Mesendoderm (in vitro differentiated cells): ENCODE measurements at regions not wholly inside any gene's neighbourhood (a gene's known extent, or its start where the extent isn't known, plus 50 kb on each side); places are given as distances from the start of the nearest gene placed in this dataset.

Experiments used
- DNase-seq: peaks from one replicate; pipeline ENCODE4 v3.0.0; 2013
- H2AK5ac ChIP-seq: 2 replicates; pipeline ENCODE4 v1.6.1; 2013; ENCODE audit warnings: low read length, inconsistent platforms
- H2BK120ac ChIP-seq: 2 replicates; pipeline ENCODE4 v1.6.1; 2013; ENCODE audit warnings: low read depth, mild to moderate bottlenecking, low read length, moderate library complexity, mixed read lengths
- H2BK15ac ChIP-seq: replicated peaks from 2 replicates; pipeline ENCODE4 v1.6.1; 2013; ENCODE audit warnings: low read depth, mild to moderate bottlenecking, moderate library complexity
- H2BK5ac ChIP-seq: 2 replicates; pipeline ENCODE4 v1.6.1; 2013; ENCODE audit warnings: low read length, inconsistent platforms
- H3K18ac ChIP-seq: 2 replicates; pipeline ENCODE4 v1.6.1; 2013; ENCODE audit warnings: mild to moderate bottlenecking, low read length, mixed read lengths
- H3K23ac ChIP-seq: one replicate; pipeline ENCODE4 v1.6.1; 2013; ENCODE audit warnings: low read length
- H3K27ac ChIP-seq: 2 replicates; pipeline ENCODE4 v1.5.1; 2013; ENCODE audit warnings: low read depth, mild to moderate bottlenecking, inconsistent platforms, low read length, moderate library complexity
- H3K27me3 ChIP-seq: 2 replicates; pipeline ENCODE4 v1.6.1; 2013; ENCODE audit warnings: low read length, control low read depth, mild to moderate bottlenecking, inconsistent platforms; ENCODE audit not compliant: insufficient read depth, poor library complexity
- H3K36me3 ChIP-seq: 2 replicates; pipeline ENCODE4 v1.6.1; 2013; ENCODE audit warnings: low read length, inconsistent platforms; ENCODE audit not compliant: control insufficient read depth, insufficient read depth
- H3K4ac ChIP-seq: one replicate; pipeline ENCODE4 v1.6.1; 2013; ENCODE audit warnings: low read depth, mild to moderate bottlenecking, low read length, moderate library complexity
- H3K4me1 ChIP-seq: 2 replicates; pipeline ENCODE4 v1.6.1; 2013; ENCODE audit warnings: low read depth, low read length, inconsistent platforms; ENCODE audit not compliant: control insufficient read depth
- H3K4me2 ChIP-seq: 2 replicates; pipeline ENCODE4 v1.6.1; 2013; ENCODE audit warnings: low read length
- H3K4me3 ChIP-seq: 2 replicates; pipeline ENCODE4 v1.5.1; 2013; ENCODE audit warnings: mild to moderate bottlenecking, low read length
- H3K56ac ChIP-seq: one replicate; pipeline ENCODE4 v1.6.1; 2013; ENCODE audit warnings: low read length
- H3K79me1 ChIP-seq: 2 replicates; pipeline ENCODE4 v1.6.1; 2013; ENCODE audit warnings: low read length, inconsistent platforms
- H3K79me2 ChIP-seq: 2 replicates; pipeline ENCODE4 v1.6.1; 2013; ENCODE audit warnings: mild to moderate bottlenecking, low read length; ENCODE audit not compliant: control insufficient read depth, insufficient read depth
- H3K9ac ChIP-seq: 2 replicates; pipeline ENCODE4 v1.6.1; 2013; ENCODE audit warnings: low read length, inconsistent platforms
- H4K5ac ChIP-seq: one replicate; pipeline ENCODE4 v1.6.1; 2013; ENCODE audit warnings: low read length
- H4K8ac ChIP-seq: one replicate; pipeline ENCODE4 v1.6.1; 2013; ENCODE audit warnings: low read depth, mild to moderate bottlenecking, control low read depth, low read length, moderate library complexity
- WGBS: extraction: QIAGEN DNeasy Blood & Tissue Kit; methylation state at CpG from one replicate; pipeline ENCODE4 v1.1.7; 2013; ENCODE audit warnings: low lambda C conversion rate, missing lambda C conversion rate; ENCODE audit not compliant: insufficient coverage; ENCODE audit errors: extremely low coverage; 5-methylcytosine and 5-hydroxymethylcytosine counted together

DNA sequence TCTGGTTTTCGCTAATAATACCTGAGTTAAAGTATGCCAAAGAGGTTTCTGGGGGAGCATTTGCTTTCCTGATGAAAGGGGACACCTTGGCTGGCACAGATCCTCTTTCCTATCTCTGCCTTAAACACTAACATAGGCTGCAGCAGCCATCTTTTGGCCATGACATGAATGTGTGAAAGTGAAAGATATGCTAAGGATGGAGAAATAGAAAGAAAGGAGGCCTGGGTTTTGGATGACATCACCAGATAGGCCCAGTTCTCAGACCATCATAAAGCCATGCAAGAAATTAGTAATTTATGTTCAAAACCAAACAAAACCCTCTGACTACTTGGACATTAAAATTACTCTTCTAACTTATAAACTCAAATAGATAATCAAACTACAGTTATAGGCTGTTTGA, 279.7 kb downstream of the COG6 start:
- Histone ChIP-seq H4K8ac (no peak overlapping the region), H4K5ac (no peak overlapping the region), H3K27me3 (no peaks in the 10 kb centered on the region), H3K4me3 (no peak overlapping the region), H3K36me3 (no peaks in the 10 kb centered on the region), H2BK5ac (no peak overlapping the region), H3K79me1 (no peaks in the 10 kb centered on the region), H3K23ac (no peak overlapping the region), H2BK15ac (no peak overlapping the region), H2AK5ac (no peak overlapping the region), H3K9ac (no peak overlapping the region), H2BK120ac (no peak overlapping the region), H3K27ac (no peak overlapping the region), H3K4me1 (no peaks in the 10 kb centered on the region), H3K18ac (no peak overlapping the region), H3K4me2 (no peak overlapping the region), H3K79me2 (no peaks in the 10 kb centered on the region), H3K56ac (no peak overlapping the region), H3K4ac (no peak overlapping the region)
- no CpG with 5 or more reads among the region's 1 CpG for WGBS
- no peak for DNase-seq

DNA sequence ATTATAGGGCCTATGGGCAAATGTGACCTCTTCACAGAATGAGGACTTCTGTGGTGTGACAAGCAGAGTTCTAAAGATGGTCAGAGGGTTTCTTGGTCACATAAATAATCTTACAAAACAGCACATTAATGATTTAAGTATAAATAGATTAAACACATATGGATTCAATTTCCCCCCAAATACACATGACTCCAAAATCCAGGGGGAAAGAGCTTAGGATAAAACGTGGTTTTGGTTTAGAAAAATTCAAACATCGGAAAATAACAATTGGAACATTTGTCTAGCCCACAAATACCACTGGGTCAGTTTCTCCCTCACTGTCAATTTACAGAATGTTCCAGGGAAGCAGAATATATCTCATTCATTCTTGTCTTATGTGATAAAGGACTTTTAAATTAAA, 283.1 kb downstream of the COG6 start:
- Histone ChIP-seq H3K4ac (no peak overlapping the region), H2AK5ac (no peak overlapping the region), H3K4me1 (no peaks in the 10 kb centered on the region), H3K4me3 (no peak overlapping the region), H3K27ac (no peak overlapping the region), H3K36me3 (no peaks in the 10 kb centered on the region), H3K79me1 (no peaks in the 10 kb centered on the region), H3K27me3 (no peaks in the 10 kb centered on the region), H3K4me2 (no peak overlapping the region), H2BK5ac (no peak overlapping the region), H2BK15ac (no peak overlapping the region), H2BK120ac (no peak overlapping the region), H3K23ac (no peak overlapping the region), H4K8ac (no peak overlapping the region), H3K18ac (no peak overlapping the region), H3K56ac (no peak overlapping the region), H3K79me2 (no peaks in the 10 kb centered on the region), H3K9ac (no peak overlapping the region), H4K5ac (no peak overlapping the region)
- no peak for DNase-seq
- WGBS, result no CpG with 5 or more reads among the region's 2 CpGs

DNA sequence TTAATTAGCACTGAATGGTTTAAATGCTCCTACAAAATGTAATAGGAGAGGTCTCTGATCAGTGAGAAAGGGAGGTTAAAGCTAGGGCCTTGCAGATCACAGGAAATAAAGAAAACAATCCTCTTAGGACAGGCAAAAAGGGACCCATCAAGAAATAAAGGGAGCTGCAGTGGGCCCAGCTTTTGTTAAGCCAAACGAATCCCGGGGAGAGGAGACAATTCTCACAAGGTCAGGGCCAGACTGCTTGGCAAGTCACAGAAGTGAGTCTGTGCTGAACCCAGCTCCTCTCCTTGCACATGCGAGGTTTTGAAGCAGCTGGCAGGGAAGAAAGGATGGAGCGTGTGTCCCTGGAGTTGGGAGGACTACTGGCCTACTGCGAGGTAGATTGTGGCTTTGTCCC, 285.8 kb downstream of the COG6 start:
- Histone ChIP-seq H4K5ac (no peak overlapping the region), H3K56ac (peak overlapping the region; percentile 36), H3K36me3 (no peaks in the 10 kb centered on the region), H3K4ac (no peak overlapping the region), H3K4me1 (no peaks in the 10 kb centered on the region), H3K79me2 (no peaks in the 10 kb centered on the region), H3K79me1 (no peaks in the 10 kb centered on the region), H3K27ac (no peak overlapping the region), H2BK15ac (no peak overlapping the region), H2BK5ac (no peak overlapping the region), H3K4me3 (no peak overlapping the region), H3K27me3 (no peaks in the 10 kb centered on the region), H3K4me2 (no peak overlapping the region), H2AK5ac (no peak overlapping the region), H3K18ac (no peak overlapping the region), H2BK120ac (no peak overlapping the region), H3K9ac (no peak overlapping the region), H3K23ac (no peak overlapping the region), H4K8ac (no peak overlapping the region)
- no CpG with 5 or more reads among the region's 5 CpGs for WGBS
- DNase-seq, result no peak

DNA sequence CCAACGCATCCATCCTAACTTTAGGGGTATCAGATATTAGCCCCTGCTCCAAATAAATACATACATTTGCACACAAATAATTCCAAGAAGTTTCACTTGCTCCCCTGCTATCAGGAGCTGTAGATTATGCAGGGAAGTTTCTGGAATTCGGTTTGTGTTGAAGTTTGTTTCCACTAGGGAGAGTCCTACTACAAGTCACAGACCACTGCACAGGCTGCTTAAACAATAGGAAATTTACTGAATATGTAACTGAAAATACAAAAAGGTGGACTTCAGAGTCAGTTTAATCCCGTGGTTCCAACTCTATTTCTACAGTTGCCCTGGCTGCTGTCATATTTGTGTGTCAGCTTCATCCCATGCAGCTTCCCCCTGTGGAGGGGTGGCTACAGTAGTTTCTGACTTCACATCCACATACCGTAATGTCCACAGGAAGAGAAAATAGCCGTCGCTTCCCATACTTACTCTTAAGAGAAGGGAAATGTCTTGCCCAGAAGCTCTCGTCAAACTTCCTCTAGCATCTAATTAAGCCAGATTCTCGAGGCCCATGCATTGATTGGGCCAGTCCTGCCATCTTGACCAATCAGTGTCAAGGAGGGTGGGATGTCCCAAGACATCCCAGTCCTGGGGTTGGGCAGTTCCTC, 286.6 kb downstream of the COG6 start:
- no peaks in the 10 kb centered on the region for H3K79me1 ChIP-seq
- no peak overlapping the region for H3K23ac ChIP-seq
- no peaks in the 10 kb centered on the region for H3K36me3 ChIP-seq
- no peak overlapping the region for H2AK5ac ChIP-seq
- H3K4ac ChIP-seq, result no peak overlapping the region
- H3K18ac ChIP-seq, result no peak overlapping the region
- no peaks in the 10 kb centered on the region for H3K4me1 ChIP-seq
- no peaks in the 10 kb centered on the region for H3K79me2 ChIP-seq
- no peak overlapping the region for H3K56ac ChIP-seq
- no CpG with 5 or more reads among the region's 8 CpGs for WGBS
- H2BK15ac ChIP-seq, result no peak overlapping the region
- no peaks in the 10 kb centered on the region for H3K27me3 ChIP-seq
- H3K4me2 ChIP-seq, result no peak overlapping the region
- H2BK5ac ChIP-seq, result no peak overlapping the region
- peak; percentile 31 for DNase-seq
- no peak overlapping the region for H4K5ac ChIP-seq
- no peak overlapping the region for H4K8ac ChIP-seq
- no peak overlapping the region for H3K4me3 ChIP-seq
- H3K27ac ChIP-seq, result no peak overlapping the region
- no peak overlapping the region for H2BK120ac ChIP-seq
- no peak overlapping the region for H3K9ac ChIP-seq

DNA sequence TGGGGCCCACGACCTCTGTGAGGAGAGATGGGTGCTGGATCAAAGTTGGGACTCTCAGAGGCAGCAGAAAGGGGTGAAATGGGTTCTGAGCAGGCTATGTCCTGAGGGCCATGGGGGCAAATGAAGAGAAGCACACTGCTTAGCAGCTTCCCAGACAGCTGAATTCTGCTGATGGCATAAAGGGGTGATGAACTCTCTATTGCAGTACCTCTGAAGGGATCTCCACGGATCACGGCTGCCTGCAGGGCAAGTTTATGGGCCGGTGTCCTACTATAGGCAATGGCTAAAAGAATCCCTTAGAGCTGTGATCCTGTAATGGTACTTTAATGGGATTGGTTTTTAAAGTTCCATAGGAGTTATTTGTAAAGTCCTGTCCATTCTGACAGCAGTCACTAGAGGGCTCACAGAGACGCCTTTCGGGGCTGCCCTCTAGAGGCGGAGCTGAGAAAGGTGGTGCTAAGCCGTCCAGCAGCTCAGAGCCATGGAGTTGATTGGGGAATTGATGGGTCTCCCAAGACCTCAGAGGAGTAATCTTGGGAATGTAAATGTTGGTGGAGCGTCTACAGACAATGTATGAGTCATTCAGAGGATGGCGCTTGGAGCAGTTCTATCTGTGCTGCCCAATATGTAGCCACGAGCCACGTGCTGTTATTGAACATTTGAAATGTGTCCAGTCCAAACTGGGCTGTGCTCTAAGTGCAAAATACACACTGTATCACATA, 287.3 kb downstream of the COG6 start:
- no CpG with 5 or more reads among the region's 12 CpGs for WGBS
- H4K5ac ChIP-seq, result no peak overlapping the region
- no peak overlapping the region for H2BK5ac ChIP-seq
- H3K79me1 ChIP-seq, result no peaks in the 10 kb centered on the region
- H3K27ac ChIP-seq, result no peak overlapping the region
- H3K4ac ChIP-seq, result no peak overlapping the region
- no peak overlapping the region for H2AK5ac ChIP-seq
- no peaks in the 10 kb centered on the region for H3K36me3 ChIP-seq
- no peak overlapping the region for H2BK15ac ChIP-seq
- H3K4me3 ChIP-seq, result no peak overlapping the region
- no peak overlapping the region for H3K23ac ChIP-seq
- no peak overlapping the region for H2BK120ac ChIP-seq
- H3K4me2 ChIP-seq, result no peak overlapping the region
- H4K8ac ChIP-seq, result no peak overlapping the region
- H3K27me3 ChIP-seq, result no peaks in the 10 kb centered on the region
- no peaks in the 10 kb centered on the region for H3K4me1 ChIP-seq
- no peak overlapping the region for H3K18ac ChIP-seq
- peak; percentile 96 for DNase-seq
- H3K79me2 ChIP-seq, result no peaks in the 10 kb centered on the region
- no peak overlapping the region for H3K9ac ChIP-seq
- no peak overlapping the region for H3K56ac ChIP-seq

DNA sequence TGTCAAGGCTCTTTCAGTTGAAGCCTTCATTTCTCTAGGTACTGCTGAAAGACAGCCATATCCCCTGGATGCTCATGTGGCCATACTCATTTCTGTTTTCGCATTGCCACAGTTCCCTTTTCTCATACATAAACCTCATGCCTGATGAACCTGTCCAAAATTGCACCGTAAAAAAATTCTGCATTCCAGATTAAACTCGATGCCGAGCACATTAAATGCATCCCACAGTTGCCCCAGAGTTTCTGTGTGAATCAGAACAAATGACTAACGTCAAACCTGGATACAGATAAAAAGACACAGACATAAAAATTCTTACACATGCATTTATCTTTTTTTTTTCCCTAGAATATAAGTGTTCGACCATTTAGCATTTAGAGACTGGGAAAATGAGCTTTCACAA, 288.2 kb downstream of the COG6 start:
- Histone ChIP-seq H4K8ac (no peak overlapping the region), H2BK120ac (no peak overlapping the region), H3K4ac (no peak overlapping the region), H3K18ac (no peak overlapping the region), H3K36me3 (no peaks in the 10 kb centered on the region), H3K27me3 (no peaks in the 10 kb centered on the region), H2BK5ac (no peak overlapping the region), H3K23ac (no peak overlapping the region), H3K4me3 (no peak overlapping the region), H3K79me2 (no peaks in the 10 kb centered on the region), H3K27ac (no peak overlapping the region), H3K56ac (no peak overlapping the region), H3K4me1 (no peaks in the 10 kb centered on the region), H2BK15ac (no peak overlapping the region), H4K5ac (no peak overlapping the region), H3K4me2 (no peak overlapping the region), H2AK5ac (no peak overlapping the region), H3K79me1 (no peaks in the 10 kb centered on the region), H3K9ac (no peak overlapping the region)
- no peak for DNase-seq
- WGBS, result no CpG with 5 or more reads among the region's 6 CpGs
